ENCODE measurements at regions not wholly inside any gene's neighbourhood (a gene's known extent, or its start where the extent isn't known, plus 50 kb on each side); places are given as distances from the start of the nearest gene placed in this dataset.
"Not testable (repeated sequence)": the region's sequence is repeated elsewhere in the genome, so short reads cannot be mapped to it uniquely, and the experiment has no call there.

GRCh38 chr14:38578278-38578681 is 322.4 kb upstream of the CLEC14A start:
- TF ChIP-seq CTCF (IDR thresholded peaks at IDR 0.05; ENCODE audit: insufficient read depth, low read depth, low read length): no peak
- Histone ChIP-seq H3K27me3 (ENCODE audit: control insufficient read depth, insufficient read depth, low read length) (no peaks in the 10 kb centered on the region), H3K36me3 (ENCODE audit: control insufficient read depth, insufficient read depth, low read length) (no peaks in the 10 kb centered on the region), H3K4me3 (ENCODE audit: low read depth, low read length) (no peak overlapping the region)
- ChIA-PET POLR2A (no interaction called here), CTCF (interaction anchor here (1.2 to 1.3 kb wide), 2 partner anchors 13 to 16 kb away, joined by 3 to 5 read pairs; no protein-coding TSS in a partner anchor)
- no peak for DNase-seq (ENCODE audit: low read depth)

GRCh38 chr14:38567703-38568102 is 311.8 kb upstream of the CLEC14A start:
- TF ChIP-seq CTCF (IDR thresholded peaks at IDR 0.05; ENCODE audit: insufficient read depth, low read depth, low read length): no peak
- H3K36me3 ChIP-seq (ENCODE audit: control insufficient read depth, insufficient read depth, low read length): no peaks in the 10 kb centered on the region
- DNase-seq (ENCODE audit: low read depth): no peak
- H3K4me3 ChIP-seq (ENCODE audit: low read depth, low read length): no peak overlapping the region
- CTCF ChIA-PET: interaction anchor here (0.7 to 0.8 kb wide), 2 partner anchors 11 to 61 kb away, joined by 3 to 5 read pairs; no protein-coding TSS in a partner anchor
- H3K27me3 ChIP-seq (ENCODE audit: control insufficient read depth, insufficient read depth, low read length): no peaks in the 10 kb centered on the region
- POLR2A ChIA-PET: no interaction called here

GRCh38 chr14:38561657-38562056 is 305.8 kb upstream of the CLEC14A start:
- no peaks in the 10 kb centered on the region for H3K27me3 ChIP-seq (ENCODE audit: control insufficient read depth, insufficient read depth, low read length)
- ChIA-PET POLR2A (no interaction called here), CTCF (interaction anchor here (1.0 kb wide), 1 partner anchor 17 kb away, joined by 3 read pairs; no protein-coding TSS in a partner anchor)
- no peak overlapping the region for H3K4me3 ChIP-seq (ENCODE audit: low read depth, low read length)
- H3K36me3 ChIP-seq (ENCODE audit: control insufficient read depth, insufficient read depth, low read length): no peaks in the 10 kb centered on the region
- no peak for TF ChIP-seq CTCF (IDR thresholded peaks at IDR 0.05; ENCODE audit: insufficient read depth, low read depth, low read length)
- DNase-seq (ENCODE audit: low read depth): no peak

GRCh38 chr14:38559711-38560110 is 303.8 kb upstream of the CLEC14A start:
- no peak for DNase-seq (ENCODE audit: low read depth)
- no peak overlapping the region for H3K4me3 ChIP-seq (ENCODE audit: low read depth, low read length)
- ChIA-PET POLR2A (no interaction called here), CTCF (interaction anchor here (0.7 to 0.8 kb wide), 2 partner anchors 12 to 1921 kb away, joined by 3 read pairs; no protein-coding TSS in a partner anchor)
- H3K27me3 ChIP-seq (ENCODE audit: control insufficient read depth, insufficient read depth, low read length): no peaks in the 10 kb centered on the region
- TF ChIP-seq CTCF (IDR thresholded peaks at IDR 0.05; ENCODE audit: insufficient read depth, low read depth, low read length): no peak
- no peaks in the 10 kb centered on the region for H3K36me3 ChIP-seq (ENCODE audit: control insufficient read depth, insufficient read depth, low read length)

- H3K27me3 ChIP-seq (ENCODE audit: control insufficient read depth, insufficient read depth, low read length); POLR2A ChIA-PET; H3K4me3 ChIP-seq (ENCODE audit: low read depth, low read length); H3K36me3 ChIP-seq (ENCODE audit: control insufficient read depth, insufficient read depth, low read length); DNase-seq (ENCODE audit: low read depth): not testable (repeated sequence)
- CTCF ChIA-PET: interaction anchor here (0.9 to 1.4 kb wide), 2 partner anchors 11 to 34 kb away, joined by 3 to 5 read pairs; no protein-coding TSS in a partner anchor
These were observed 301.5 kb upstream of the CLEC14A start for GRCh38 chr14:38557391-38557790.

- Histone ChIP-seq H3K36me3 (ENCODE audit: control insufficient read depth, insufficient read depth, low read length) (no peaks in the 10 kb centered on the region), H3K27me3 (ENCODE audit: control insufficient read depth, insufficient read depth, low read length) (no peaks in the 10 kb centered on the region), H3K4me3 (ENCODE audit: low read depth, low read length) (no peak overlapping the region)
- ChIA-PET CTCF (interaction anchor here (0.9 to 1.4 kb wide), 4 partner anchors 12 to 35 kb away, joined by 3 to 5 read pairs (median 4); no protein-coding TSS in a partner anchor), POLR2A (no interaction called here)
- TF ChIP-seq CTCF (IDR thresholded peaks at IDR 0.05; ENCODE audit: insufficient read depth, low read depth, low read length): no peak
- no peak for DNase-seq (ENCODE audit: low read depth)
These were observed 300.4 kb upstream of the CLEC14A start for GRCh38 chr14:38556252-38556651.
